ENCODE measurements at regions not wholly inside any gene's neighbourhood (a gene's known extent, or its start where the extent isn't known, plus 50 kb on each side); places are given as distances from the start of the nearest gene placed in this dataset.
A peak's percentile ranks its signal among the peaks of the same experiment; 100 is the strongest.
"Not testable (repeated sequence)": the region's sequence is repeated elsewhere in the genome, so short reads cannot be mapped to it uniquely, and the experiment has no call there.

GRCh38 chr9:115551396-115551795 lies 433.4 kb upstream of the TNC start:
- peak; percentile 4 for DNase-seq

GRCh38 chr9:115553060-115553773 lies 435.3 kb upstream of the TNC start:
- peak; percentile 34 for DNase-seq

DNA sequence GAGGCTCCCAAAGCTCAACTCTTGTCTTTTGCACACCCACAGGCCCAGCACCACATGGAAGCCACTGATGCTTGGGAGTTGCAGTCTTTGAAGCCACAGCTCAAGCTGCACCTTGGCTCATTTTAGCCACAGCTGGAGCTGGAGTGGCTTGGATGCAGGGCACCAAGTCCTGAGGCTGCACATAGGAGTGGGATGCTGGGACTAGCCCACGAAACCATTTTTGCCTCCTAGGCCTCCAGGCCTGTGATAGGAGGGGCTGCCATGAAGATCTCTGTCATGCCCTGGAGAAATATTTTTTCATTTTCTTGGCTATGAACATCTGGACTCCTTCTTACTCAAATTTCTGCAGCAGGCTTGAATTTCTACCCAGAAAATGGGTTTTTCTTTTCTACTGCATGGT lies 438.5 kb upstream of the TNC start:
- DNase-seq = no peak

DNA sequence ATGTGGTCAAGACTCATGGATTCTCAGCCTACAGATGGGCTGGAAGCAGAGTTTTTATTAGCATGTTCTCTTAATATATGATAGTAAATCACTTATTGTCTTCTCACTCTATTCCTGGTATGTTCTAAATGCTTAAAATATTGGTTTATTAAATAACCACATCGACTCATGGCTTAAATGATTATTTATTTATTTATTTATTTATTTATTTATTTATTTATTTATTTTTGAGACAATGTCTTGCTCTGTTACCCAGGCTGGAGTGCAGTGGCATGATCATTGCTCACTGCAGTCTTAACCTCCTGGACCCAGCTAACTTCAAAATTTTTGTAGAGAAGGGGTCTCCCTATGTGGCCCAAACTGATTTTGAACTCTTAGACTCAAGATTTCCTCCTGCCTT lies 457.2 kb upstream of the TNC start:
- no peak for DNase-seq

- DNase-seq = not testable (repeated sequence)
Observed at GRCh38 chr9:115585458-115585857, 467.5 kb upstream of the TNC start.

- DNase-seq = no peak
Observed at GRCh38 chr9:115587310-115587709, 469.4 kb upstream of the TNC start.

DNA sequence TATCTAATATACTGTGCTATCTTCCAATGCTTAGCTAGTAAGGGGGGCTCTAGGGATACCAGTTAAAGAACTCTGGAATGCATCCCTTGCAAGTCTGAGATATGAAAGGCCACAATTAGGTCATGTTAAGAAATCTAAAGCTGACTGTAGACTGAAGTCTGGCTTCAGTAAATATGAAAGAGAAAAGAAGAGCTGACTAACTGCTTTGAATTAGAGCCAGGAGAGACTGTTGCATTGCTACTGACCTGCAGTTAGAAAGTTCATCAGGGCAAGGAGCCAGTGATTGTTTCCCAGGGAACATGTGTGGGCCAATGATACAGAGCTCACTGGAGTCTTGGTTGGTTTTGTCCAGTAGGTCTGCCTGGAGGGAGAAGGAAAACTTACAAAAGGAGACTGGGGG lies 472.1 kb upstream of the TNC start:
- no peak for DNase-seq

GRCh38 chr9:115591584-115591984 lies 473.6 kb upstream of the TNC start:
- peak; percentile 93 for DNase-seq

- DNase-seq = peak; percentile 72
Observed at GRCh38 chr9:115593587-115594091, 475.7 kb upstream of the TNC start.

DNA sequence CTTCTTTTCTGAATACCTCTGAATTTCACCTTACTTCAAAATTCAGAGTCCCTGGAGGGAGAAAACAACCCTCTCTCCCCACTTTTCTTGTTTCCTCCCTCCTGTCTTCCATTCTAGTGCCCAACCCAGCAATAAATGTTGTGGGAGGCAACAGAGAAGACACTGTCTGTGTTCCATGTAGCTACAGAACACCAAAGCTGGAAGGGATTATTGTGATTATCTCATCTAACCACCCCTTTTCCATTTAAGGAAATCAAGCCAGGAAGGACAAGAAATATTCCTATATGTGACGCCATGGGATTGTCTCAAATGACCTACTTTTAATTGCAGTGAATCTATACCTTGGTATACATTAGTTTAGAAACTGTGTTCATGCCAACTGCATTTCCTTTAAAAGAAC lies 476.6 kb upstream of the TNC start:
- peak; percentile 17 for DNase-seq

DNA sequence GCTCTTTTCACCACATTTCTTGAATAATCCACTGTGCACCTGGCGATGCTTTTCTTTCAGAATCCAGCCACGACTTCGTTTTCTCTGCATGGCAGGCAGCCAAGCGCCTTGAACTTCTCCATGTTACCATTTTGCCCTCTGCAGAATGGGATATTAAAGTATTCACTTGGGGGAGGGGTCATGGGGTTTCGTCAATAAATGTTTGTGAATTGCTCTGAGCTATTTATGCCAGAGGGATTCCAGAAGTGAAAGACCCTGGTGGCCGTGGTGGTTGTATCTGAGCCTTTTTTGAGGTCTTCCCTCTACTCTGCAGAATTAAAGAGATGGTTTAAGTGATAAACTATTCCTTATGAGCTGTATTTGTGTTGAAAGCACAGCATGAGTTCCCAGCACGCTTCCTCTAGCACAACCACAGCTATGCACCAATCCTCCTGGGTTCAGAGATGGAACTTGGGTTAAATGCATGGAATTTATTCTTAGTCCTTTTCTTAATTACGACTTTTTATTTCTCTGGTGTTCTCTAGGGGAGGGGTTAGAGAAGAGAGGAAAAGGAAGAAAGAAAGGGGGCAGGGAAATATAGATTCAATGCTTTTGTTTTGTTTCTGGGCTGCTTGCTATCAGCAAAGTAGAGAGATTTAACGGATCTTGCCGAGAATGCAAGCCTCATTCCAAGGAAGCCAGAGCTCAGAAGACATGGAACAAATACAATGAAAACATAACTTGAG lies 478.2 kb upstream of the TNC start:
- DNase-seq = peak; percentile 93

DNA sequence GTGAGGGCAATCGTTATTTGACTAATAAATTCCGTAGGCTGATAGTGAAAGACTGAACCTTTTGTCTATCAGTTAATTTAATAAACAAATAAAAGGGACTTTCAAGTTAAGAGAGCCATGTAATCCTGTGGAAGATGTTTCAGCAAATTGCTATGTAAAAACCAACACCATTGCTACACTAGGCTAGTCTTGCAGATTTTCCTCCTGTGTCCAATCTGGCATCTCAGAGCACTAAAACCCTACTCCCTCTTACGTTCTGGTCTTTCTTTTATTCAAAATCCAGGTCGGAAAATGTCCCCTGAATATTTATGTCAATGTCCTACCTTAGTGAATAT lies 478.8 kb upstream of the TNC start:
- DNase-seq = no peak

DNA sequence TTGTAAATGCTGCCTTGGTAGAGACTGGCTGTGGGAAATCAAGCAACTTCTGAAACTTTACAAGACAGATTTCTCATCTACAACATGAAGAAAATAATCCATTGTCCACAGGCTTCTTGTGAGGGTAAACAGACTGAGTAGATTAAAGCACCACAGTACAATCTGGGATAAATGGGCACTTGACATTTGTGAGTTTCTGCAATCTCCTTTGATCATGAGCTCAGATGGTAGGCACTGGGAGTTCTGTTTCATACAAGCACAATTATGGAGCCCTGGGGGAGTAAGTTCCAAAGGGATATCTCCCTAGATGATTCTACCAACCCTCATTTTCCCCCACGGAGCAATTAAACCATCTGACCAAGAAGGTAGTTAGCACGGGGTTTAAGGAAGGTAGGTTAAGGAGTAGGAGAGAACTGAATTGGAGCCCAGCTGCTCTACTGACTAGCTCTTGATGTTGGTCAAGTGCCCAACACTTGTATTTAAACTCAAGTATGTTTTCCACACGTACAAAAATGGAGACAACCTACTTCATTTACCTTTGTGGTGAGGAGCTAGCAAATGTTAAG lies 479.5 kb upstream of the TNC start:
- DNase-seq = no peak

DNA sequence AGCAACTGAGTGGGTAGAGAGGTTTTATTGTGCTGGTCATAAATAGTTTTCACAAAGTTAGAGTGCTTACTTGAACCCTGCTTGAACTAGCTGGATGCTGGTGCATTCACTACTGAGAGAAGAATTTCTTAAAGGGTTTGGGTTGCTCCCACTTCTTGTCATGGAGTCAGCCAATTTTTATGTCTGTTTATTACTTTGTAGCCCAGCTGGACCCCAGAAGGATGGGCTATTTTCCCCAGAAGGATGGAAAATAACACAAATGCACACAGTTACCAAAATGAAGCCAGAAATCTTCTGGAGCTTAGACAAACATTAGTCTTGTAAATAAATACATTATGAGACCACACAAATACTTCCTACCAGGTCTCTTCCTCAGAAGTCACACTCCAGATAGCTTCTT lies 480.8 kb upstream of the TNC start:
- peak; percentile 43 for DNase-seq

DNA sequence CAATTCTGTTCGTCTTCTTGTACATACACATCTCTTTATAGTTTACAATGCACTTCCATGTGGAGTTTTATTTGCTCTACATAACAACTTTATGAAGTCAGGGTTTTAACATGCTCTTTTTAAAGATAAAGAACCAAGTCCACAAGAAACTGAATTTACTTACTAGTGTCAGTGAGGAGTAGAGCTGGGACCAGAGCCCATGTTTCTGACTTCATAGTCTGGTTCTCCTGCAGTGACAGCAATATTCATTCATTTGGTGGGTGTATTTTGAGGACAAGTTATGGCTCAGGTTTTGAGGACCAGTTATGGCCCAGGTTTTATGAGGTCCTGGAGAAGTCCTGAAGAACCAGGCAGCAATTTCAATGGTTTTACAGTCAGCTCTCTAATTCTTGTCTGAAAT lies 481.9 kb upstream of the TNC start:
- peak; percentile 38 for DNase-seq

DNA sequence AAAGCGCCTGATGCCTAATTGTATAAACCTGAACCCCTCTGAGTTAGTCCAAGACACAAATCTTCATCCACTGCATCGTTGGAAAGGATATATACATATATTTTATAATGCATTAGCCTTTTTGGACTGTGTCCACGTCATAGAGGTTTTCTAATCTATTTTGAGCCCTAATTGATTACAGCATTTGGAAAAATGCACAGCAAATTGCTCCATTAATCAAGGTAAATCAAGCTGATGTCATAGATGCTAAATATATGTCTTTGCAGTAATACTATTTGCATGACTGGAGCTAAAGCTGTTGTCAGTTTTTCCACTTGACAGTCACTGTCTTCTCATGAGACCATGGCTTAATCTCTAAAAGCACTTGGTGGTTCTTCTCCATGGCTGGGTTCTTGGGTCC lies 483.5 kb upstream of the TNC start:
- DNase-seq = peak; percentile 19

DNA sequence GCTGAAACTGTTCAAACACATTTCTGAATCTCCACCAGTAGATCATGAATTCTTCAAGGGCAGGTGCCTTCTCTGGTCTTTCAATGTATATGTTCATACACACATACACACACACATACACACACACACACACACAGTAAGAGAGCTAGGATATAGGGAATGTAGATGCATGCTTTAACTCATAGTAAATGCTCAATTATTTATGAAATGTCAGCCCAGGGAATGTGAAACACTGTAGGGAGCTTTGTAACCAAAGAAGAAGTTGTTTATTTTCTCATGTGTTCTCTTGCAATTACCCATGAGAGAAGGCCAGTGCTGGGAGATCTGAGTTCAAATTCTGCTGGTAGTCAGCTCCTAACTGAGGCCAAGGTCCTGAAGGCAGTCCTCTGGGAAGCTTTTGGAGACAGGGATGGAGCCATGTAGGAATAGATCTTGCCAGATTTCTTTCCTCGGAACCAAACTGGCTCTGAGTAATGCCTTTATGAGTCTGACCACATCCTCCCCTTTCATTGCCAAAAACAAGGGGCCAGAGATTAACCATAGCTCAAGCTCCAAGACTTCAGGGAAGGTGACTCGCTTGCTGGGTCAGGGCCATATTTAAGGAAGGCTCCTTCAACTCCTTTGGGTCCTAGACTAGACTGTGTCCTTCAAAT lies 487.0 kb upstream of the TNC start:
- no peak for DNase-seq

GRCh38 chr9:115606838-115607237 lies 488.9 kb upstream of the TNC start:
- DNase-seq = peak; percentile 75

GRCh38 chr9:115614326-115614999 lies 496.5 kb upstream of the TNC start:
- DNase-seq = no peak

GRCh38 chr9:115615000-115615401 lies 497.0 kb upstream of the TNC start:
- DNase-seq = no peak

GRCh38 chr9:115615821-115616665 lies 498.1 kb upstream of the TNC start:
- DNase-seq = no peak
